GM18511 (cell line): ENCODE measurements at regions not wholly inside any gene's neighbourhood (a gene's known extent, or its start where the extent isn't known, plus 50 kb on each side); places are given as distances from the start of the nearest gene placed in this dataset.
"Not testable (repeated sequence)": the region's sequence is repeated elsewhere in the genome, so short reads cannot be mapped to it uniquely, and the experiment has no call there.

ENCODE experiments used
- ATAC-seq: cut with Tn5 transposase; IDR thresholded peaks from one replicate; pipeline ENCODE4 v1.9.1; 2021; ENCODE audit warnings: mild to moderate bottlenecking, moderate library complexity; ENCODE audit not compliant: unreplicated experiment

GRCh38 chr3:25944329-25944728, 154.4 kb downstream of the OXSM start:
- no peak for ATAC-seq

- ATAC-seq = no peak
These were observed 155.5 kb downstream of the OXSM start for GRCh38 chr3:25945366-25945765.

GRCh38 chr3:25945836-25946235, 155.9 kb downstream of the OXSM start:
- peak; percentile 59 for ATAC-seq

GRCh38 chr3:25952133-25952532, 162.2 kb downstream of the OXSM start:
- ATAC-seq = no peak

GRCh38 chr3:25957026-25957425, 167.1 kb downstream of the OXSM start:
- no peak for ATAC-seq

GRCh38 chr3:25960776-25961175, 170.9 kb downstream of the OXSM start:
- ATAC-seq = no peak

- ATAC-seq = no peak
These were observed 172.4 kb downstream of the OXSM start for GRCh38 chr3:25962255-25962654.

- ATAC-seq = no peak
These were observed 174.3 kb downstream of the OXSM start for GRCh38 chr3:25964141-25964540.

GRCh38 chr3:25967385-25967784, 177.5 kb downstream of the OXSM start:
- no peak for ATAC-seq

GRCh38 chr3:25971736-25972135, 181.8 kb downstream of the OXSM start:
- no peak for ATAC-seq

GRCh38 chr3:25973122-25973521, 183.2 kb downstream of the OXSM start:
- no peak for ATAC-seq

- ATAC-seq = no peak
These were observed 192.9 kb downstream of the OXSM start for GRCh38 chr3:25982756-25983155.

- ATAC-seq = no peak
These were observed 195.7 kb downstream of the OXSM start for GRCh38 chr3:25985621-25986020.

- no peak for ATAC-seq
These were observed 202.7 kb downstream of the OXSM start for GRCh38 chr3:25992606-25993005.

GRCh38 chr3:26004172-26004571, 214.3 kb downstream of the OXSM start:
- ATAC-seq = no peak

GRCh38 chr3:26011276-26011675, 221.4 kb downstream of the OXSM start:
- no peak for ATAC-seq

- ATAC-seq = no peak
These were observed 222.4 kb downstream of the OXSM start for GRCh38 chr3:26012241-26012745.

- ATAC-seq = no peak
These were observed 225.9 kb downstream of the OXSM start for GRCh38 chr3:26015752-26016151.

- no peak for ATAC-seq
These were observed 229.0 kb downstream of the OXSM start for GRCh38 chr3:26018889-26019288.

GRCh38 chr3:26024206-26024605, 234.3 kb downstream of the OXSM start:
- not testable (repeated sequence) for ATAC-seq

GRCh38 chr3:26029321-26029720, 239.4 kb downstream of the OXSM start:
- ATAC-seq = no peak

- not testable (repeated sequence) for ATAC-seq
These were observed 252.2 kb downstream of the OXSM start for GRCh38 chr3:26042126-26042525.

- no peak for ATAC-seq
These were observed 260.1 kb downstream of the OXSM start for GRCh38 chr3:26049951-26050350.

GRCh38 chr3:26050776-26051175, 260.9 kb downstream of the OXSM start:
- ATAC-seq = no peak
